Ovary (tissue), 3 donors: ENCODE measurements at regions not wholly inside any gene's neighbourhood (a gene's known extent, or its start where the extent isn't known, plus 50 kb on each side); places are given as distances from the start of the nearest gene placed in this dataset.

ENCODE experiments used
- EP300 ChIP-seq: sonication (generic); formaldehyde crosslinking; IDR thresholded peaks from one replicate; pipeline ENCODE4 v1.6.1; 2017; ENCODE audit warnings: antibody characterized with exemption
- TF ChIP-seq, protein P1 (sequence below), 3 donors: fragments of 450-650 bp in 2 of 3; fragments of 200-600 bp in 1 of 3; IDR thresholded peaks; one replicate each; pipeline versions ENCODE4 v1.5.1 to v1.8.0; 2016 to 2022; ENCODE audit warnings: antibody characterized with exemption in 3 of 3, mild to moderate bottlenecking in 1 of 3
- donor health status: DM: no; HTN: no; CAD: no.

DNA sequence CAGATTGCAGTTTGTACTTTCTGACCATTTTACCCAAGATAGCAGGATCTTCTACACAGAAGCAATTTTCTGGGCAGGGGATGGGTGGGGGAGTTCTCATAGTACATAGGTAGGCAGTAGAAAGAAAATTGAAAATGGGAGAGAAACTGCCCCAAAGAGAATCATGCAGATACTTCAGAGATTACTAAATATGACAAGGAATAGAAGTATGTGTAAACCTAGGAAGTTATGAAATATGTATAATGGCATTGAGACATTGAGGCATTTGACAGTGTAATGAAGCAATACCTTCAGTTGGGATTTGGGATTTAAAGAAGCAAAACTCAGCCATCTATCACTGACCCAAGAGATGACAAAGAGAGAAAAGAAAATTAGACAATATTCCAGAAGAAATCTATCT lies 233.0 kb downstream of the PTN start:
- TF ChIP-seq, protein P1, sequence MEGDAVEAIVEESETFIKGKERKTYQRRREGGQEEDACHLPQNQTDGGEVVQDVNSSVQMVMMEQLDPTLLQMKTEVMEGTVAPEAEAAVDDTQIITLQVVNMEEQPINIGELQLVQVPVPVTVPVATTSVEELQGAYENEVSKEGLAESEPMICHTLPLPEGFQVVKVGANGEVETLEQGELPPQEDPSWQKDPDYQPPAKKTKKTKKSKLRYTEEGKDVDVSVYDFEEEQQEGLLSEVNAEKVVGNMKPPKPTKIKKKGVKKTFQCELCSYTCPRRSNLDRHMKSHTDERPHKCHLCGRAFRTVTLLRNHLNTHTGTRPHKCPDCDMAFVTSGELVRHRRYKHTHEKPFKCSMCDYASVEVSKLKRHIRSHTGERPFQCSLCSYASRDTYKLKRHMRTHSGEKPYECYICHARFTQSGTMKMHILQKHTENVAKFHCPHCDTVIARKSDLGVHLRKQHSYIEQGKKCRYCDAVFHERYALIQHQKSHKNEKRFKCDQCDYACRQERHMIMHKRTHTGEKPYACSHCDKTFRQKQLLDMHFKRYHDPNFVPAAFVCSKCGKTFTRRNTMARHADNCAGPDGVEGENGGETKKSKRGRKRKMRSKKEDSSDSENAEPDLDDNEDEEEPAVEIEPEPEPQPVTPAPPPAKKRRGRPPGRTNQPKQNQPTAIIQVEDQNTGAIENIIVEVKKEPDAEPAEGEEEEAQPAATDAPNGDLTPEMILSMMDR (IDR thresholded peaks at IDR 0.05): no peak
- no peak for TF ChIP-seq EP300
